ENCODE measurements at regions not wholly inside any gene's neighbourhood (a gene's known extent, or its start where the extent isn't known, plus 50 kb on each side); places are given as distances from the start of the nearest gene placed in this dataset.

DNA sequence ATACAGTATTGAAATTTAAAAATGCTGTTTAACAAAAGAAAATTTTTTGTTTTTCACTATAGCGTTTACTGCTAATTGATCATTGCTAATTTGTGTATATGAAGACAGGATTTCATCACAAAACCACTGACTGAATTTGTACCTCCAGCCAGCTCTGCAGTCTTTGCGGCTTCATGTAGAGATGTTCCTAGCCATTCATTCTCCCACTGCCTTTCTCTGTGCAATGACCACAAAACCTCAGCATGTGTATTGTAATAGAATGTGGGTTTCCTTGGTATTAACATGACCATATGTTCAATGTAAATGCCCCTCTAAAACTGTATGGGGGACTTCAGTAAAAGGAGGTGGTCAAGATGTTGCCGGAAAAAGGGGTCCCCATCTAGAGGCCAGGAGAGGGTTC lies 81.1 kb upstream of the STEAP1B start:
- Histone ChIP-seq H3K56ac (replicated peaks; ENCODE audit: insufficient read length, low read depth, low read length) (no peak overlapping the region), H2BK15ac (ENCODE audit: low read length) (no peak overlapping the region), H3K4me2 (ENCODE audit: insufficient read depth in 1 of 2, low read depth in 2 of 2, low read length in 2 of 2) (no peak overlapping the region), H3K23ac (ENCODE audit: insufficient read length) (no peak overlapping the region), H3K79me1 (ENCODE audit: low read depth, low read length) (no peaks in the 10 kb centered on the region), H3K27ac (ENCODE audit: low read depth, low read length) (no peak overlapping the region), H2BK20ac (ENCODE audit: low read length) (no peak overlapping the region), H3K18ac (ENCODE audit: extremely low read depth, low read length) (no peak overlapping the region), H3K27me3 (replicated peaks in 1 of 4; ENCODE audit: control insufficient read depth in 3 of 4, extremely low read depth in 1 of 4, insufficient read depth in 3 of 4, low read length in 3 of 4) (no peaks in the 10 kb centered on the region), H4K5ac (ENCODE audit: insufficient read length, low read depth, low read length) (no peak overlapping the region), H3K36me3 (ENCODE audit: control insufficient read depth in 2 of 4, insufficient read depth in 4 of 4, low read length in 3 of 4) (no peaks in the 10 kb centered on the region), H2BK12ac (ENCODE audit: low read depth, low read length) (no peak overlapping the region), H2AK5ac (ENCODE audit: low read depth, low read length) (no peak overlapping the region), H3K4me3 (ENCODE audit: extremely low read depth in 1 of 4, insufficient read depth in 2 of 4, low read depth in 3 of 4, low read length in 4 of 4) (no peak overlapping the region), H3K9ac (replicated peaks in 1 of 4; ENCODE audit: extremely low read depth in 1 of 4, low read depth in 3 of 4, low read length in 3 of 4) (no peak overlapping the region), H3K79me2 (ENCODE audit: control insufficient read depth in 1 of 2, insufficient read depth in 2 of 2, low read length in 2 of 2) (no peaks in the 10 kb centered on the region), H2BK5ac (ENCODE audit: low read depth, low read length) (no peak overlapping the region), H3K9me3 (ENCODE audit: insufficient read depth in 2 of 2, low read depth in 1 of 2, low read length in 1 of 2) (no peaks in the 10 kb centered on the region), H3K14ac (ENCODE audit: insufficient read length) (no peak overlapping the region), H4K20me1 (replicated peaks in 1 of 2; ENCODE audit: control insufficient read depth in 1 of 2, insufficient read depth in 2 of 2, low read length in 2 of 2) (no peaks in the 10 kb centered on the region), H3K4me1 (replicated peaks in 1 of 4; ENCODE audit: control insufficient read depth in 3 of 4, insufficient read depth in 4 of 4, low read length in 3 of 4) (peaks cover 0 to 11% (median 4%) of the 10 kb centered on the region in 4 experiments; a peak in 3 of 7 replicates), H3K4ac (replicated peaks; ENCODE audit: insufficient read length, low read depth, low read length) (no peak overlapping the region), H2BK120ac (replicated peaks; ENCODE audit: low read depth, low read length) (no peak overlapping the region), H4K8ac (ENCODE audit: extremely low read depth, insufficient read depth, low read length) (no peak overlapping the region), H2AFZ (ENCODE audit: low read length) (no peak overlapping the region), H3K23me2 (ENCODE audit: low read depth, low read length) (no peaks in the 10 kb centered on the region), H4K91ac (replicated peaks; ENCODE audit: insufficient read length, low read length) (no peak overlapping the region)
- WGBS, 2 experiments (ENCODE audit: extremely low coverage in 1 of 2, insufficient coverage in 1 of 2, insufficient read length in 1 of 2, insufficient replicate concordance in 2 of 2, low coverage in 1 of 2, low lambda C conversion rate in 2 of 2, missing lambda C conversion rate in 1 of 2): 92% methylated on average over 3 of the region's 3 CpGs; no CpG with 5 or more reads in 1 of the 2 experiments
- DNase-seq (ENCODE audit: low read depth in 1 of 2, low spot score in 2 of 2): no peak
- no peak for FAIRE-seq
- POLR2A ChIA-PET (ENCODE audit: partially characterized antibody): interaction anchor here (0.7 to 2.1 kb wide), 2 partner anchors 10 to 259 kb away, joined by 3 to 7 read pairs; no protein-coding TSS in a partner anchor
- TF ChIP-seq RBBP5 (IDR thresholded peaks at IDR 0.05; ENCODE audit: borderline replicate concordance, low read depth, low read length): no peak
- TF ChIP-seq GABPA (IDR thresholded peaks at IDR 0.05; ENCODE audit: borderline replicate concordance, insufficient read depth, low read length): no peak
- no peak for TF ChIP-seq CTBP2 (IDR thresholded peaks at IDR 0.05; ENCODE audit: borderline replicate concordance, insufficient read depth, insufficient read length, low read length)
- TF ChIP-seq SUZ12 (IDR thresholded peaks at IDR 0.05; ENCODE audit: low read length): no peak
- TF ChIP-seq SRF (IDR thresholded peaks at IDR 0.05; ENCODE audit: low read depth, low read length): no peak
- no peak for TF ChIP-seq RAD21 (IDR thresholded peaks at IDR 0.05 in 1 of 2, conservative IDR thresholded peaks at IDR 0.05 in 1 of 2; ENCODE audit: low read depth in 2 of 2, low read length in 2 of 2)
- no peak for TF ChIP-seq NANOG (IDR thresholded peaks at IDR 0.05; ENCODE audit: insufficient read depth, low read depth, low read length, poor library complexity, severe bottlenecking)
- no peak for TF ChIP-seq KDM5A (IDR thresholded peaks at IDR 0.05; ENCODE audit: low read length)
- TF ChIP-seq HDAC2 (IDR thresholded peaks at IDR 0.05; ENCODE audit: borderline replicate concordance in 1 of 2, low read depth in 2 of 2, low read length in 2 of 2): no peak
- TF ChIP-seq KDM4A (IDR thresholded peaks at IDR 0.05; ENCODE audit: low read depth, low read length, severe bottlenecking): no peak
- no peak for TF ChIP-seq JUND (IDR thresholded peaks at IDR 0.05; ENCODE audit: low read length)
- TF ChIP-seq ASH2L (IDR thresholded peaks at IDR 0.05; ENCODE audit: low read length): no peak
- TF ChIP-seq POU5F1 (IDR thresholded peaks at IDR 0.05; ENCODE audit: low read depth, low read length): no peak
- CTCF ChIA-PET (ENCODE audit: partially characterized antibody): interaction anchor here (1.0 to 10.4 kb wide), 5 partner anchors 20 to 243 kb away, joined by 3 to 145 read pairs (median 3); partner anchors contain the start of gene IL6
